ENCODE measurements at regions not wholly inside any gene's neighbourhood (a gene's known extent, or its start where the extent isn't known, plus 50 kb on each side); places are given as distances from the start of the nearest gene placed in this dataset.

GRCh38 chr10:113359655-113360054, 193.2 kb upstream of the HABP2 start:
- DNase-seq (ENCODE audit: low read depth in 2 of 2): no peak
- no peak for TF ChIP-seq CTCF (IDR thresholded peaks at IDR 0.05; ENCODE audit: low read depth, low read length)
- no peak overlapping the region for H3K4me3 ChIP-seq (replicated peaks in 1 of 2; ENCODE audit: low read depth in 2 of 2, low read length in 2 of 2)

GRCh38 chr10:113360870-113361269, 192.0 kb upstream of the HABP2 start:
- no peak for DNase-seq (ENCODE audit: low read depth in 2 of 2)
- no peak overlapping the region for H3K4me3 ChIP-seq (replicated peaks in 1 of 2; ENCODE audit: low read depth in 2 of 2, low read length in 2 of 2)
- TF ChIP-seq CTCF (IDR thresholded peaks at IDR 0.05; ENCODE audit: low read depth, low read length): no peak

- no peak overlapping the region for H3K4me3 ChIP-seq (replicated peaks in 1 of 2; ENCODE audit: low read depth in 2 of 2, low read length in 2 of 2)
- no peak for TF ChIP-seq CTCF (IDR thresholded peaks at IDR 0.05; ENCODE audit: low read depth, low read length)
- peak in 1 of 2 donors; percentile 39 for DNase-seq (ENCODE audit: low read depth in 2 of 2)
These were observed 190.2 kb upstream of the HABP2 start for GRCh38 chr10:113362645-113363091.

GRCh38 chr10:113364227-113364626, 188.6 kb upstream of the HABP2 start:
- H3K4me3 ChIP-seq (replicated peaks in 1 of 2; ENCODE audit: low read depth in 2 of 2, low read length in 2 of 2): no peak overlapping the region
- no peak for TF ChIP-seq CTCF (IDR thresholded peaks at IDR 0.05; ENCODE audit: low read depth, low read length)
- no peak for DNase-seq (ENCODE audit: low read depth in 2 of 2)

- TF ChIP-seq CTCF (IDR thresholded peaks at IDR 0.05; ENCODE audit: low read depth, low read length): no peak
- no peak overlapping the region for H3K4me3 ChIP-seq (replicated peaks in 1 of 2; ENCODE audit: low read depth in 2 of 2, low read length in 2 of 2)
- no peak for DNase-seq (ENCODE audit: low read depth in 2 of 2)
These were observed 184.0 kb upstream of the HABP2 start for GRCh38 chr10:113368666-113369364.

GRCh38 chr10:113369365-113369694, 183.5 kb upstream of the HABP2 start:
- DNase-seq (ENCODE audit: low read depth in 2 of 2): peak in 1 of 2 donors; percentile 11
- no peak overlapping the region for H3K4me3 ChIP-seq (replicated peaks in 1 of 2; ENCODE audit: low read depth in 2 of 2, low read length in 2 of 2)
- TF ChIP-seq CTCF (IDR thresholded peaks at IDR 0.05; ENCODE audit: low read depth, low read length): no peak

GRCh38 chr10:113376428-113376827, 176.4 kb upstream of the HABP2 start:
- H3K4me3 ChIP-seq (replicated peaks in 1 of 2; ENCODE audit: low read depth in 2 of 2, low read length in 2 of 2): no peak overlapping the region
- no peak for TF ChIP-seq CTCF (IDR thresholded peaks at IDR 0.05; ENCODE audit: low read depth, low read length)
- no peak for DNase-seq (ENCODE audit: low read depth in 2 of 2)

All from cardiac fibroblast (primary cell).